BLaER1 treated with 17β-estradiol and CSF1 and Interleukin-3, amounts not matched to agents 10 nM and 100 nM (cell line): ENCODE measurements at regions not wholly inside any gene's neighbourhood (a gene's known extent, or its start where the extent isn't known, plus 50 kb on each side); places are given as distances from the start of the nearest gene placed in this dataset.

ENCODE experiments used
- H3K27ac ChIP-seq, 11 experiments: shearing (Covaris generic); formaldehyde crosslinking; 2 replicates each; pipeline ENCODE4 v1.8.1; 2022
- H3K27me3 ChIP-seq, 11 experiments: shearing (Covaris generic); formaldehyde crosslinking; 2 replicates each; pipeline ENCODE4 v1.8.1; 2022
- H3K36me3 ChIP-seq, 11 experiments: shearing (Covaris generic); formaldehyde crosslinking; 2 replicates each; pipeline ENCODE4 v1.8.1; 2022
- H3K4me1 ChIP-seq, 10 experiments: shearing (Covaris generic); formaldehyde crosslinking; 2 replicates each; pipeline ENCODE4 v1.8.1; 2022
- H3K4me2 ChIP-seq, 11 experiments: shearing (Covaris generic); formaldehyde crosslinking; 2 replicates each; pipeline ENCODE4 v1.8.1; 2022
- H3K4me3 ChIP-seq, 10 experiments: shearing (Covaris generic); formaldehyde crosslinking; 2 replicates each; pipeline ENCODE4 v1.8.1; 2022
- H3K9ac ChIP-seq, 11 experiments: shearing (Covaris generic); formaldehyde crosslinking; 2 replicates each; pipeline ENCODE4 v1.8.1; 2022
- H3K9me3 ChIP-seq, 11 experiments: shearing (Covaris generic); formaldehyde crosslinking; replicated peaks in 1 of 11; 2 replicates each; pipeline ENCODE4 v1.8.1; 2022
- H4K20me1 ChIP-seq, 11 experiments: shearing (Covaris generic); formaldehyde crosslinking; 2 replicates each; pipeline ENCODE4 v1.8.1; 2022
- Cebpa-rat ChIP-seq, 11 experiments: shearing (Covaris generic); IDR thresholded peaks; 2 replicates each; pipeline ENCODE4 v1.8.1; 2022

DNA sequence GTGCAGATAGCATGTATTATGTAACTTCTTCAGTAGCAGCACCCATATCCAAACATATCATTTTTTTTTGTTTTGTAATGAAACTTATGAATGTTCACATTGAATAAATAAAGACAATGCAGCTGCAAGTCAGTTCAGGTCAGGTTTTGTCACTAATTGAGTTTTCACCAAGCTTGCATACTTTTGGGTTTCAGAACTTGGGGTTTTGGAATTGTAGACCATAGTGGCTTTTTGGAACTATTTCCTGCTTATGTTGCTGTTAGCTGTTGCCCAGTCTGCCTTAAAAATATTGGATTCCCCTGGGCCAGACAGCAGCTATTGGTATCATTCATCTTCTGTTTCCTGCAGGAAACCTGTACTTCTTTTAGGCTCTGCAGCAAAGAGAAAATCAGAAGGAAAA, 113.4 kb upstream of the LIMCH1 start:
- H3K27ac ChIP-seq, result no peak overlapping the region
- H4K20me1 ChIP-seq, result no peaks in the 10 kb centered on the region
- no peak overlapping the region for H3K4me3 ChIP-seq
- H3K9ac ChIP-seq, result no peak overlapping the region
- TF ChIP-seq Cebpa-rat (IDR thresholded peaks at IDR 0.05), result no peak
- no peaks in the 10 kb centered on the region for H3K27me3 ChIP-seq
- H3K36me3 ChIP-seq, result no peaks in the 10 kb centered on the region
- H3K9me3 ChIP-seq, result no peaks in the 10 kb centered on the region
- peaks cover 0 to 7% (median 3%) of the 10 kb centered on the region in 10 experiments; a peak in 4 of 20 replicates for H3K4me1 ChIP-seq
- no peak overlapping the region for H3K4me2 ChIP-seq

DNA sequence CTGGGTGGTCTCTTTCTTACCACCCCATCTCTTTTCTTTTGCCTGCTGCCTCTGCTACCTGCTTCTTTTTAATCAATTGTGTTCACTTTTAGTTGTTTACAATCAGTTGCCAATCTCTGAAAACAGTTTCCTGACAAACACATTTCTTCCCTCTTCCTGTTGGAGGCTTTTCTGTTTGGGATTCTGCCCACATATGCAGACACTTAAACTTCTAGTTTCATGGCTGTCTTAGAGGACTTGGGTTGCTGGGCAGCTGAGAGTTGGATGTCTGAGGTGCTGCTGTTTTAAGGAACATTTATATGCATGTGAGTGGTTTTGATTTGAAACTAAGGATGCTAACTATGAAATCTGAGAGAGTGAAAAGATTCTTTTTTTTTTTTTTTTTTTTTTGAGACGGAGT, 112.3 kb upstream of the LIMCH1 start:
- Histone ChIP-seq H3K27me3 (no peaks in the 10 kb centered on the region), H3K36me3 (no peaks in the 10 kb centered on the region), H3K4me3 (no peak overlapping the region), H3K4me1 (peaks cover 0 to 7% (median 3%) of the 10 kb centered on the region in 10 experiments; a peak in 4 of 20 replicates), H3K27ac (no peak overlapping the region), H3K4me2 (no peak overlapping the region), H3K9me3 (no peaks in the 10 kb centered on the region), H3K9ac (no peak overlapping the region), H4K20me1 (no peaks in the 10 kb centered on the region)
- no peak for TF ChIP-seq Cebpa-rat (IDR thresholded peaks at IDR 0.05)

DNA sequence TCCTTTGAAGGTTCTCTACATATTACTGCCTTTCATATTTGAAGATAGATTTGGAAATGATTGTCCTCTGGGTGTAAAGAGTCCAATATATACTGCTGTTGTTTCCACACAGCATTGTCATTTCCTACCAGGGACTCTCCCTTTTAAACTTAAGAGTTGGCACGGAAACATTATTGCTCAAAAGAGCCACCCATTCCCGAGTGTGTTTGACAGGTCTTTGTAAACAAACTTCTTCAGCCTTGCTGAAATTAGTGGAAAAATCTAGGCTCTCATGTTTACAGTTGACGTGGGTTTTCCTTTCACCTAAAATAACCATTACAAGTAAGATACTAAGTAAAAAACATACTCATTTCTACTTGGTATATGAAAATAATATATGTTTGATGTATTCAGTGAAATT, 111.4 kb upstream of the LIMCH1 start:
- no peak overlapping the region for H3K4me2 ChIP-seq
- H3K9me3 ChIP-seq, result no peaks in the 10 kb centered on the region
- H3K4me3 ChIP-seq, result no peak overlapping the region
- no peak overlapping the region for H3K9ac ChIP-seq
- H3K27me3 ChIP-seq, result no peaks in the 10 kb centered on the region
- H4K20me1 ChIP-seq, result no peaks in the 10 kb centered on the region
- H3K27ac ChIP-seq, result no peak overlapping the region
- no peak for TF ChIP-seq Cebpa-rat (IDR thresholded peaks at IDR 0.05)
- H3K36me3 ChIP-seq, result no peaks in the 10 kb centered on the region
- peaks cover 0 to 7% (median 3%) of the 10 kb centered on the region in 10 experiments; a peak in 4 of 20 replicates for H3K4me1 ChIP-seq

DNA sequence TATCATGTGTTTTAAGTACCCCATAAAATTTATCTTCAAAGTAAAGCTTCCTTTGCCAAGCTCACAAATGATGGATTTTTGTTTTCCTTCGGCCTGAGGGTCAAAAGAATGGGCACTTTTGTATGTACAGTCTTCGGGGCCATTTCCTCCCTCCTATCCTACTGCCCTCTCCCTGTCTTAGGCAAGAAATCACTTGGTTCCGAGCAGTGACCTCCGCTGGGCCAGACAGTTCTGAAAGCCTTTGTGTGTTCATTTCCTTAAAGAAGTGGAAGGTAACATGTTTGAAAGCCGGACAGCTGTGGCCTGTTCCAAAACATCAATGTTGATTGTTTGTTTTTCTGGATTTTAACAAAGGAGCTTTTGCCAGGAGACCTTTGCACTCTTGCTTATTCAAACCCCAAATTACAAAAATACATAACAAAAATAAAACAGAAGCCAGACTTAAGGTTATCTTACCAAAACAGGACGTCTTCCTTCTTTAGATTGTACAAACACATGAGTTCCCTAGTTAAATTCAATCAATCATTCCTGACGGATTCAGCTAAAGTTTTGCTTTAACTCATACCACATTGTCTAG, 110.6 kb upstream of the LIMCH1 start:
- no peak overlapping the region for H3K27ac ChIP-seq
- no peak for TF ChIP-seq Cebpa-rat (IDR thresholded peaks at IDR 0.05)
- H3K4me3 ChIP-seq, result no peak overlapping the region
- H3K9ac ChIP-seq, result no peak overlapping the region
- no peaks in the 10 kb centered on the region for H3K27me3 ChIP-seq
- H4K20me1 ChIP-seq, result no peaks in the 10 kb centered on the region
- peaks cover 0 to 5% (median 3%) of the 10 kb centered on the region in 10 experiments; a peak in 4 of 20 replicates for H3K4me1 ChIP-seq
- no peak overlapping the region for H3K4me2 ChIP-seq
- no peaks in the 10 kb centered on the region for H3K36me3 ChIP-seq
- no peaks in the 10 kb centered on the region for H3K9me3 ChIP-seq

DNA sequence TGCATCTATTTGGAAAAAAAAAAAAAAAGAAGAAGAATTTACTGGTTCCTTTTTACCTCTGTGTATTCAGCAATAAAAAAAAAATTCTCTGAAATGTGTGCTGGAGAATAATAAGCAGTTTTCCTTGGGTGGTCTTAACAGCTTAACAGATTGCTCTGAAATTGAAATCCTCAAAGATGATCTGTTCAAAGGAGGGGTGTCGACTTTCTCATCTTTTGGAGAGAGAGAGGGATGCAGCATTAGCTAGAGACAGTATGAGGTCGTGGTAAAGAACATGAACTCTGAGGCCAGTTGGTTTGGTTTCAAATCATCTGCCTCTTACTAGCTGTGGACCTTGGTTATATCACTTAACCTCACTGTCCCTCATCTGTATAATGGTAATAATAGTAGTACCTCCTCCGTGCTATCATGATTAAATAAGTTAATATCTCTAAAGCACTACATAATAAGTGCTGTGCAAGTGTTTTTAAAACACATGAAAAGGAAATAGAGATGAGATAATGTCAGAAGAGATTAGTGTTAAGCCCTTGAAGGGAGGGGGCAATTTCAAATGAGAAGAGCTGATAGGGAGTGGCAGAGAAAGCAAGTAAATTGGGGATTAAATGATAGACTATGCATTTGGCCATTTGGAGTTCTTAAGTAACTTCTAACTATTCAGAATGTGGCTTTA, 109.9 kb upstream of the LIMCH1 start:
- Histone ChIP-seq H3K9me3 (no peaks in the 10 kb centered on the region), H3K27me3 (no peaks in the 10 kb centered on the region), H3K4me3 (no peak overlapping the region), H3K36me3 (no peaks in the 10 kb centered on the region), H3K9ac (no peak overlapping the region), H3K27ac (no peak overlapping the region), H4K20me1 (no peaks in the 10 kb centered on the region), H3K4me2 (no peak overlapping the region), H3K4me1 (no peaks in the 10 kb centered on the region)
- no peak for TF ChIP-seq Cebpa-rat (IDR thresholded peaks at IDR 0.05)

DNA sequence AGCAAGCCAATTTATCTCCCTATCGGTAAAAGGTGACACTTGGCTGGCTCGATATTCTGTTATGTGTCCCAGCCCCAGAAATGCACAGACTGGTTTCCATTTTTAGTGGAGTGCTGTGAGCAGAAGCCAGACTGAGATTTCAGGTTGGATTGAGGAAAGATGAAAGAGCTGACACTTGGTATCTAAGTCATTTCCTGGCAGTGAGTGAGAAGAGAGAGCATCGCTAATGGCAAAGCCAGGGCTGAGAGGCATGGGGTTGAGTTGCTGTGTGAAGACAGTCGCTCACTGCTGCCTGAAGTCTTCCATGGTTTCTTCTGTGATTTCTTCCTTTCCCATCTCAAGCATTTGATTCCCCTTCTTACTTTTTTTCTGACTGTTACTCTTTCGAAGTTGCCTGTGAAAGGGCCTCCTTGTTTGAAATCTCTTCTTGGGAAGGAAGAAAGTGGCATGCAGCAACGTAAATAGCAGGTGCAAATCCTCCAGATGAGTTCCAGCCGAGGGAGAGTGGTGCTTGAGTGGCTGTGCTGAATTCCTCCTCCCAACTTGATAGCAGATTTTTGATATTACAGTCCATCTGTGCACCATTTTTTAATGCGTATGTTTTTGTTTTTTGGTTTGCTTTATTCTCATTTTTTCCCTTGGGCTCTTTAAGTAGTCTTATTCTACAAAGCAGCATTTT, 109.2 kb upstream of the LIMCH1 start:
- Histone ChIP-seq H3K4me3 (no peak overlapping the region), H3K9ac (no peak overlapping the region), H3K4me2 (no peak overlapping the region), H3K27ac (no peak overlapping the region), H3K36me3 (no peaks in the 10 kb centered on the region), H3K27me3 (no peaks in the 10 kb centered on the region), H4K20me1 (no peaks in the 10 kb centered on the region), H3K9me3 (no peaks in the 10 kb centered on the region), H3K4me1 (no peaks in the 10 kb centered on the region)
- no peak for TF ChIP-seq Cebpa-rat (IDR thresholded peaks at IDR 0.05)

DNA sequence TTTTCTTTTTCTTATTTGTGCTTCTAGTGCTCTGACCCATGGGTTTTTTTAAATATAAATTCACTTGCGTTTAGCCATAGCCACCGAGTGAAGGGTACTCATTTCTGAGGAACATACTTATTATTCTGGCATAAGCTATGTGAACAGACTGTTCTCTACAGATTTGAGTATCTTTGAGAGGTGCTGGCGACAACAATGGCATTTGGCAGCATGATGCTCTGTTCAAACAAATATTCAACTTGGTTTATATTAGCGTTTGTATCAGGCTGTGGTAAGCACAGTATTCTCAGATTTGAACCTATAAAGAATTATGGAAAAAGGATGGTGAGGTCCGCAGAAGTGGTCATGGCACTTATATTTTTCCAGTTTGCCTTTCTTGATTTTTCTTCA, 108.7 kb upstream of the LIMCH1 start:
- H3K4me1 ChIP-seq, result no peaks in the 10 kb centered on the region

DNA sequence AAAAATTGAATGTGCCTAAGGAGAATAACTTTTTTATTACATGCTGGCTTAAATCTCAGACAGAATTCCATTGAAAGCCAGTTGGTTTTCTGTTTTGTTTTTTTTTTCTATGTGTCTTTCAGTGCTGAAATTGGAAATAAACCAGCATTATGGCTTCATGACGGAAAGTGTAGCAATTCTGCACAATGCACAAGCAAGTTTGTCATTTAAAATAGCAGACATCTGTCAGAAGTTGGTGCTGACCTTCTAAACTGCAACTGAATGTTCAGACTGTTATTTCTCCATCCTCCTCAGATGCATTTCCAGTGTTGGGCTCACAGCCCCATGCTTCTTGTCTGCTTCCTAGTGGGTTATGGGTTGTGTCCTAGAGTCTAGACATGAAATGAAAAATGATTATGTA, 107.2 kb upstream of the LIMCH1 start:
- no peaks in the 10 kb centered on the region for H3K36me3 ChIP-seq
- no peak for TF ChIP-seq Cebpa-rat (IDR thresholded peaks at IDR 0.05)
- H3K9ac ChIP-seq, result no peak overlapping the region
- H3K4me1 ChIP-seq, result no peaks in the 10 kb centered on the region
- H4K20me1 ChIP-seq, result no peaks in the 10 kb centered on the region
- H3K4me2 ChIP-seq, result no peak overlapping the region
- H3K27me3 ChIP-seq, result no peaks in the 10 kb centered on the region
- H3K27ac ChIP-seq, result no peak overlapping the region
- no peak overlapping the region for H3K4me3 ChIP-seq
- H3K9me3 ChIP-seq, result no peaks in the 10 kb centered on the region

More for the DNA sequence above, 108.7 kb upstream of the LIMCH1 start:
- H3K27ac ChIP-seq, result no peak overlapping the region
- no peaks in the 10 kb centered on the region for H4K20me1 ChIP-seq
- no peak for TF ChIP-seq Cebpa-rat (IDR thresholded peaks at IDR 0.05)
- H3K27me3 ChIP-seq, result no peaks in the 10 kb centered on the region
- H3K9ac ChIP-seq, result no peak overlapping the region
- H3K4me2 ChIP-seq, result no peak overlapping the region
- H3K4me3 ChIP-seq, result no peak overlapping the region
- no peaks in the 10 kb centered on the region for H3K9me3 ChIP-seq
- H3K36me3 ChIP-seq, result no peaks in the 10 kb centered on the region

DNA sequence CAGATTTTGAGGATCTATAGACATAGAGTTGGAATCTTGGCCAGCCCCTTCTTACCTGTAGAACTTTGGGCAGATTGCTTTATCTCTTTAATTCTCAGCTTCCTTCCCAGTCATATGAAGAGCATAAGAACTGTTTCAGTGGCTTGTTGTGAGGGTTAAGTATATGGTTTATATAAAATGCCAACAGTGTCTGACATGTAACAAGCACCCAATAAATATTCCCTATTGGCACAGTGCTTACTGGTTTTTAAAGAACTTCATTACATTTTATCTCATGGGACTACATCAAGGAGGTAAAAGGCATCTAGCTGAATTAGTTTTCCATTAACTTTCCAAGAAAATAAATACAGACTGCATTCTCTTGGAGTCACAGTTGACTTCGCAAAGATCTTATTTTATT, 106.7 kb upstream of the LIMCH1 start:
- Histone ChIP-seq H3K9me3 (no peaks in the 10 kb centered on the region), H3K4me2 (no peak overlapping the region), H3K36me3 (no peaks in the 10 kb centered on the region), H3K4me1 (no peaks in the 10 kb centered on the region), H3K27me3 (no peaks in the 10 kb centered on the region), H4K20me1 (no peaks in the 10 kb centered on the region), H3K4me3 (no peak overlapping the region), H3K27ac (no peak overlapping the region), H3K9ac (no peak overlapping the region)
- TF ChIP-seq Cebpa-rat (IDR thresholded peaks at IDR 0.05), result no peak

DNA sequence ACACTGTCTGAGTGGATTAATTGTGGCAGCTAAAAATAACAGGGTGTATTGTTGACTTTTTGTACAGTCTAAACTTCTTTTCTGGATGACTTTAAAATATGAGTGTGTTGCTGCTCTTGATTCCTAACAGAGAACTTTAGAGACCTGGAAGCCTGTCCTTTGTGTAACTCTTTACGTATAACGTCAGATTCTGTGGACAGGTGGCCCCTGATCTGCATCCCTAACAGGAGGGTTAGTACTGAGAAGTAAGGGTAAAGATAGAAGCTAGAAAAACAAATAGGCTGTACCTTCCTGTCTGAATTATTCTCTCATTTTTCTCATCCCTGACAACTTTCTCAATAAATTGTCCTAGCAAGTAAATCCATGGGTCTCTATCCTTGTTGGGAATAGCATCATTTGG, 105.7 kb upstream of the LIMCH1 start:
- Histone ChIP-seq H4K20me1 (no peaks in the 10 kb centered on the region), H3K9ac (no peak overlapping the region), H3K4me3 (no peak overlapping the region), H3K27me3 (no peaks in the 10 kb centered on the region), H3K4me1 (peaks cover 0 to 5% (median 2%) of the 10 kb centered on the region in 10 experiments; a peak in 7 of 20 replicates), H3K4me2 (no peak overlapping the region), H3K9me3 (no peaks in the 10 kb centered on the region), H3K36me3 (no peaks in the 10 kb centered on the region), H3K27ac (no peak overlapping the region)
- TF ChIP-seq Cebpa-rat (IDR thresholded peaks at IDR 0.05), result no peak
